GM18873 (cell line): ENCODE measurements at regions not wholly inside any gene's neighbourhood (a gene's known extent, or its start where the extent isn't known, plus 50 kb on each side); places are given as distances from the start of the nearest gene placed in this dataset.
"Not testable (repeated sequence)": the region's sequence is repeated elsewhere in the genome, so short reads cannot be mapped to it uniquely, and the experiment has no call there.

Source experiments
- ATAC-seq: cut with Tn5 transposase; IDR thresholded peaks from one replicate; pipeline ENCODE4 v1.9.1; 2021; ENCODE audit warnings: mild to moderate bottlenecking, moderate library complexity, moderate number of reproducible peaks; ENCODE audit not compliant: unreplicated experiment, low FRiP score

GRCh38 chr4:32929796-32930699, 2209.9 kb downstream of the PCDH7 start:
- ATAC-seq, result no peak

- ATAC-seq, result no peak
Observed at GRCh38 chr4:32930700-32931099, 2210.5 kb downstream of the PCDH7 start.

- ATAC-seq, result no peak
Observed at GRCh38 chr4:32931475-32931874, 2211.3 kb downstream of the PCDH7 start.

- no peak for ATAC-seq
Observed at GRCh38 chr4:32932156-32932555, 2212.0 kb downstream of the PCDH7 start.

GRCh38 chr4:32939222-32939621, 2219.1 kb downstream of the PCDH7 start:
- ATAC-seq, result not testable (repeated sequence)

- ATAC-seq, result no peak
Observed at GRCh38 chr4:32950866-32951265, 2230.7 kb downstream of the PCDH7 start.

GRCh38 chr4:32958586-32958985, 2238.4 kb downstream of the PCDH7 start:
- no peak for ATAC-seq

- ATAC-seq, result no peak
Observed at GRCh38 chr4:32962100-32962499, 2241.9 kb downstream of the PCDH7 start.

GRCh38 chr4:32985256-32985655, 2265.1 kb downstream of the PCDH7 start:
- ATAC-seq, result no peak

GRCh38 chr4:32986236-32986635, 2266.1 kb downstream of the PCDH7 start:
- no peak for ATAC-seq

- no peak for ATAC-seq
Observed at GRCh38 chr4:32987111-32987510, 2266.9 kb downstream of the PCDH7 start.

GRCh38 chr4:32988165-32988811, 2268.1 kb downstream of the PCDH7 start:
- ATAC-seq, result no peak

GRCh38 chr4:32991663-32992062, 2271.5 kb downstream of the PCDH7 start:
- ATAC-seq, result no peak

GRCh38 chr4:32994981-32995881, 2275.1 kb downstream of the PCDH7 start:
- ATAC-seq, result no peak

- ATAC-seq, result no peak
Observed at GRCh38 chr4:33013282-33013681, 2293.1 kb downstream of the PCDH7 start.

- ATAC-seq, result no peak
Observed at GRCh38 chr4:33025236-33025635, 2305.1 kb downstream of the PCDH7 start.

- ATAC-seq, result no peak
Observed at GRCh38 chr4:33029976-33030375, 2309.8 kb downstream of the PCDH7 start.

GRCh38 chr4:33031328-33031727, 2311.2 kb downstream of the PCDH7 start:
- ATAC-seq, result no peak

- ATAC-seq, result no peak
Observed at GRCh38 chr4:33037464-33037863, 2317.3 kb downstream of the PCDH7 start.

- no peak for ATAC-seq
Observed at GRCh38 chr4:33045334-33045733, 2325.2 kb downstream of the PCDH7 start.

GRCh38 chr4:33052241-33052640, 2332.1 kb downstream of the PCDH7 start:
- ATAC-seq, result no peak
